HG02623 (cell line): ENCODE measurements at regions not wholly inside any gene's neighbourhood (a gene's known extent, or its start where the extent isn't known, plus 50 kb on each side); places are given as distances from the start of the nearest gene placed in this dataset.
"Not testable (repeated sequence)": the region's sequence is repeated elsewhere in the genome, so short reads cannot be mapped to it uniquely, and the experiment has no call there.

ENCODE experiments used
- ATAC-seq: cut with Tn5 transposase; IDR thresholded peaks from one replicate; pipeline ENCODE4 v1.9.1; 2021; ENCODE audit warnings: moderate library complexity; ENCODE audit not compliant: unreplicated experiment

GRCh38 chr9:31736581-31737179, 647.8 kb upstream of the ACO1 start:
- no peak for ATAC-seq

- ATAC-seq: no peak
Measured at GRCh38 chr9:31740705-31741104, 643.7 kb upstream of the ACO1 start.

GRCh38 chr9:31744589-31744988, 639.9 kb upstream of the ACO1 start:
- ATAC-seq: no peak

GRCh38 chr9:31745468-31745867, 639.0 kb upstream of the ACO1 start:
- no peak for ATAC-seq

- no peak for ATAC-seq
Measured at GRCh38 chr9:31745886-31746285, 638.6 kb upstream of the ACO1 start.

GRCh38 chr9:31753756-31754155, 630.7 kb upstream of the ACO1 start:
- no peak for ATAC-seq

GRCh38 chr9:31759703-31760102, 624.7 kb upstream of the ACO1 start:
- ATAC-seq: no peak

GRCh38 chr9:31774021-31774420, 610.4 kb upstream of the ACO1 start:
- ATAC-seq: not testable (repeated sequence)

- ATAC-seq: no peak
Measured at GRCh38 chr9:31774571-31774970, 609.9 kb upstream of the ACO1 start.

- ATAC-seq: no peak
Measured at GRCh38 chr9:31776471-31776870, 608.0 kb upstream of the ACO1 start.

GRCh38 chr9:31783491-31783890, 601.0 kb upstream of the ACO1 start:
- no peak for ATAC-seq

GRCh38 chr9:31790720-31791119, 593.7 kb upstream of the ACO1 start:
- no peak for ATAC-seq

- no peak for ATAC-seq
Measured at GRCh38 chr9:31799953-31800609, 584.4 kb upstream of the ACO1 start.

- no peak for ATAC-seq
Measured at GRCh38 chr9:31807574-31808256, 576.7 kb upstream of the ACO1 start.

GRCh38 chr9:31808766-31809165, 575.7 kb upstream of the ACO1 start:
- no peak for ATAC-seq

- no peak for ATAC-seq
Measured at GRCh38 chr9:31820426-31820825, 564.0 kb upstream of the ACO1 start.

GRCh38 chr9:31821583-31821982, 562.9 kb upstream of the ACO1 start:
- no peak for ATAC-seq

- no peak for ATAC-seq
Measured at GRCh38 chr9:31823365-31823764, 561.1 kb upstream of the ACO1 start.

GRCh38 chr9:31824860-31825259, 559.6 kb upstream of the ACO1 start:
- ATAC-seq: no peak

GRCh38 chr9:31837211-31837610, 547.2 kb upstream of the ACO1 start:
- no peak for ATAC-seq

GRCh38 chr9:31839273-31839672, 545.2 kb upstream of the ACO1 start:
- ATAC-seq: no peak

GRCh38 chr9:31840702-31841101, 543.7 kb upstream of the ACO1 start:
- ATAC-seq: no peak
